HG03039 (cell line): ENCODE measurements at regions not wholly inside any gene's neighbourhood (a gene's known extent, or its start where the extent isn't known, plus 50 kb on each side); places are given as distances from the start of the nearest gene placed in this dataset.
"Not testable (repeated sequence)": the region's sequence is repeated elsewhere in the genome, so short reads cannot be mapped to it uniquely, and the experiment has no call there.

Experiments
- ATAC-seq: cut with Tn5 transposase; IDR thresholded peaks from one replicate; pipeline ENCODE4 v1.9.1; 2021; ENCODE audit warnings: mild to moderate bottlenecking, moderate library complexity; ENCODE audit not compliant: unreplicated experiment

GRCh38 chr7:125181569-125182267 is 252.1 kb upstream of the POT1 start:
- ATAC-seq = not testable (repeated sequence)

- ATAC-seq = no peak
Observed at GRCh38 chr7:125173571-125173970, 243.9 kb upstream of the POT1 start.

GRCh38 chr7:125169088-125169487 is 239.5 kb upstream of the POT1 start:
- no peak for ATAC-seq

GRCh38 chr7:125154930-125155329 is 225.3 kb upstream of the POT1 start:
- no peak for ATAC-seq

GRCh38 chr7:125149151-125149550 is 219.5 kb upstream of the POT1 start:
- ATAC-seq = no peak

GRCh38 chr7:125147047-125147446 is 217.4 kb upstream of the POT1 start:
- no peak for ATAC-seq

- no peak for ATAC-seq
Observed at GRCh38 chr7:125136755-125137532, 207.3 kb upstream of the POT1 start.

GRCh38 chr7:125136341-125136740 is 206.7 kb upstream of the POT1 start:
- ATAC-seq = no peak

- ATAC-seq = no peak
Observed at GRCh38 chr7:125130173-125130572, 200.5 kb upstream of the POT1 start.

GRCh38 chr7:125127304-125127703 is 197.7 kb upstream of the POT1 start:
- ATAC-seq = no peak

- ATAC-seq = no peak
Observed at GRCh38 chr7:125126376-125126775, 196.8 kb upstream of the POT1 start.

- ATAC-seq = no peak
Observed at GRCh38 chr7:125125315-125125714, 195.7 kb upstream of the POT1 start.

- no peak for ATAC-seq
Observed at GRCh38 chr7:125122173-125122572, 192.5 kb upstream of the POT1 start.

GRCh38 chr7:125119559-125120115 is 190.0 kb upstream of the POT1 start:
- no peak for ATAC-seq

- no peak for ATAC-seq
Observed at GRCh38 chr7:125118444-125118843, 188.8 kb upstream of the POT1 start.

GRCh38 chr7:125112850-125113249 is 183.2 kb upstream of the POT1 start:
- no peak for ATAC-seq

- ATAC-seq = no peak
Observed at GRCh38 chr7:125099519-125099918, 169.9 kb upstream of the POT1 start.

GRCh38 chr7:125098377-125098970 is 168.8 kb upstream of the POT1 start:
- ATAC-seq = peak; percentile 89

- no peak for ATAC-seq
Observed at GRCh38 chr7:125090596-125090995, 161.0 kb upstream of the POT1 start.

- no peak for ATAC-seq
Observed at GRCh38 chr7:125089171-125089570, 159.5 kb upstream of the POT1 start.

GRCh38 chr7:125088555-125088954 is 158.9 kb upstream of the POT1 start:
- ATAC-seq = no peak

- no peak for ATAC-seq
Observed at GRCh38 chr7:125085084-125085483, 155.5 kb upstream of the POT1 start.
